ENCODE measurements at regions not wholly inside any gene's neighbourhood (a gene's known extent, or its start where the extent isn't known, plus 50 kb on each side); places are given as distances from the start of the nearest gene placed in this dataset.
"Not testable (repeated sequence)": the region's sequence is repeated elsewhere in the genome, so short reads cannot be mapped to it uniquely, and the experiment has no call there.

GRCh38 chr15:24326513-24326912 lies 349.1 kb upstream of the NPAP1 start:
- not testable (repeated sequence) for H3K36me3 ChIP-seq (ENCODE audit: control insufficient read depth in 2 of 2, insufficient read depth in 2 of 2, low read length in 1 of 2); H3K4me3 ChIP-seq (ENCODE audit: low read length in 2 of 2); DNase-seq (ENCODE audit: low read depth in 6 of 9, low spot score in 9 of 9); H3K27ac ChIP-seq (ENCODE audit: low read depth in 1 of 2, low read length in 1 of 2); H3K27me3 ChIP-seq (ENCODE audit: control insufficient read depth in 2 of 2, insufficient read depth in 1 of 2, low read length in 1 of 2); H3K4me1 ChIP-seq (ENCODE audit: control insufficient read depth in 2 of 2, insufficient read depth in 2 of 2, low read length in 2 of 2); H3K9me3 ChIP-seq (ENCODE audit: control insufficient read depth in 2 of 2, insufficient read depth in 1 of 2, low read length in 1 of 2)
- 93% methylated on average over 1 of the region's 1 CpG for WGBS

GRCh38 chr15:24331964-24332363 lies 343.6 kb upstream of the NPAP1 start:
- H3K36me3 ChIP-seq (ENCODE audit: control insufficient read depth in 2 of 2, insufficient read depth in 2 of 2, low read length in 1 of 2); H3K4me3 ChIP-seq (ENCODE audit: low read length in 2 of 2); H3K27ac ChIP-seq (ENCODE audit: low read depth in 1 of 2, low read length in 1 of 2); DNase-seq (ENCODE audit: low read depth in 6 of 9, low spot score in 9 of 9); H3K9me3 ChIP-seq (ENCODE audit: control insufficient read depth in 2 of 2, insufficient read depth in 1 of 2, low read length in 1 of 2); H3K27me3 ChIP-seq (ENCODE audit: control insufficient read depth in 2 of 2, insufficient read depth in 1 of 2, low read length in 1 of 2); H3K4me1 ChIP-seq (ENCODE audit: control insufficient read depth in 2 of 2, insufficient read depth in 2 of 2, low read length in 2 of 2): not testable (repeated sequence)
- WGBS = 84% methylated on average over 9 of the region's 9 CpGs

DNA sequence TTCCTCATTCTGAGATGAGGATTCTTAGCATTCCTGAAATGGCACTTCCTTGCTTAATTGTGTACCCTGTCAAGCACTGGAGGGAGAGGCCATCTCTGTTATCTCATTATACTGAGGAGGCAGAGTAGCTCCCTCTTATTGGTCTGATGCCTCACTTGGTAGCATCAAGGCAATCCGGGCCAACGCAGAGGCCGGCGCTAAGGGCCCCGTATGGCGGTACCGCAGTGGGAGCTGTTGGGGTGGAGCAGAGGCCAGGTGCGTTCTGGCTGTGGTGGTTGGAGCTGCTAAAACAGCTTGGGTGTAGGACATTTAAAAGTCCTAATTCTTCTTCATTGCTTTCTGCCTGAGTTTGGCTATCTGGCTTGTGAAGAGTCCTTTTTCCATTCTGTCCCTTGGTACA lies 333.7 kb upstream of the NPAP1 start:
- not testable (repeated sequence) for H3K27ac ChIP-seq (ENCODE audit: low read depth in 1 of 2, low read length in 1 of 2); H3K36me3 ChIP-seq (ENCODE audit: control insufficient read depth in 2 of 2, insufficient read depth in 2 of 2, low read length in 1 of 2); H3K4me3 ChIP-seq (ENCODE audit: low read length in 2 of 2); H3K4me1 ChIP-seq (ENCODE audit: control insufficient read depth in 2 of 2, insufficient read depth in 2 of 2, low read length in 2 of 2); DNase-seq (ENCODE audit: low read depth in 6 of 9, low spot score in 9 of 9); H3K9me3 ChIP-seq (ENCODE audit: control insufficient read depth in 2 of 2, insufficient read depth in 1 of 2, low read length in 1 of 2); H3K27me3 ChIP-seq (ENCODE audit: control insufficient read depth in 2 of 2, insufficient read depth in 1 of 2, low read length in 1 of 2)
- 96% methylated on average over 8 of the region's 8 CpGs for WGBS

GRCh38 chr15:24352777-24353176 lies 322.8 kb upstream of the NPAP1 start:
- H3K27ac ChIP-seq (ENCODE audit: low read depth in 1 of 2, low read length in 1 of 2); H3K36me3 ChIP-seq (ENCODE audit: control insufficient read depth in 2 of 2, insufficient read depth in 2 of 2, low read length in 1 of 2); H3K27me3 ChIP-seq (ENCODE audit: control insufficient read depth in 2 of 2, insufficient read depth in 1 of 2, low read length in 1 of 2); H3K9me3 ChIP-seq (ENCODE audit: control insufficient read depth in 2 of 2, insufficient read depth in 1 of 2, low read length in 1 of 2); H3K4me1 ChIP-seq (ENCODE audit: control insufficient read depth in 2 of 2, insufficient read depth in 2 of 2, low read length in 2 of 2); DNase-seq (ENCODE audit: low read depth in 6 of 9, low spot score in 9 of 9); H3K4me3 ChIP-seq (ENCODE audit: low read length in 2 of 2): not testable (repeated sequence)
- WGBS = 82% methylated on average over 6 of the region's 6 CpGs

DNA sequence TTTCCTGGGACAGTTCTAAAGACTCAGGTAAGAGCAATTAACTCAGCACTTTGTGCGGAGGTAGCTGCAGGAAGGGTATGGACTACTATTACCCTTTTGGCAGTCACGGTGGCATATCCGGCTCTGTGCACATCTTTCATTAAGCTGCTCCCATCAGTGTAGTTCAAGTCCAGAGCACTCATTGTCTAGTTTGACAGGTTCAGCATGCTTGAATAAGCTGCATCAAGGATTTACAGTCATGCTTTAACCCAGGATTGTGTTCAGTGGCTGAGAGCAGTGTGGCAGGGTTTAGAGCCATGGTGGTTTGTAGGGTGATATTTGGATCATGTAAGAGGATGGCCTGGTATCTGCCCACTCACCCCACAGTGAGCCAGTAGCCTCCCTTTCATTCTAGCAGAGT lies 294.5 kb upstream of the NPAP1 start:
- H3K4me1 ChIP-seq (ENCODE audit: control insufficient read depth in 2 of 2, insufficient read depth in 2 of 2, low read length in 2 of 2); H3K4me3 ChIP-seq (ENCODE audit: low read length in 2 of 2); H3K36me3 ChIP-seq (ENCODE audit: control insufficient read depth in 2 of 2, insufficient read depth in 2 of 2, low read length in 1 of 2); H3K9me3 ChIP-seq (ENCODE audit: control insufficient read depth in 2 of 2, insufficient read depth in 1 of 2, low read length in 1 of 2); DNase-seq (ENCODE audit: low read depth in 6 of 9, low spot score in 9 of 9); H3K27ac ChIP-seq (ENCODE audit: low read depth in 1 of 2, low read length in 1 of 2); H3K27me3 ChIP-seq (ENCODE audit: control insufficient read depth in 2 of 2, insufficient read depth in 1 of 2, low read length in 1 of 2): not testable (repeated sequence)
- WGBS = 98% methylated on average over 3 of the region's 3 CpGs

GRCh38 chr15:24385258-24385657 lies 290.3 kb upstream of the NPAP1 start:
- not testable (repeated sequence) for H3K27ac ChIP-seq (ENCODE audit: low read depth in 1 of 2, low read length in 1 of 2); H3K27me3 ChIP-seq (ENCODE audit: control insufficient read depth in 2 of 2, insufficient read depth in 1 of 2, low read length in 1 of 2); H3K4me3 ChIP-seq (ENCODE audit: low read length in 2 of 2); H3K4me1 ChIP-seq (ENCODE audit: control insufficient read depth in 2 of 2, insufficient read depth in 2 of 2, low read length in 2 of 2); H3K9me3 ChIP-seq (ENCODE audit: control insufficient read depth in 2 of 2, insufficient read depth in 1 of 2, low read length in 1 of 2); H3K36me3 ChIP-seq (ENCODE audit: control insufficient read depth in 2 of 2, insufficient read depth in 2 of 2, low read length in 1 of 2)
- DNase-seq (ENCODE audit: low read depth in 6 of 9, low spot score in 9 of 9) = peak in 1 of 9 donors; percentile 6
- WGBS = 63% methylated on average over 2 of the region's 2 CpGs

GRCh38 chr15:24394303-24394702 lies 281.3 kb upstream of the NPAP1 start:
- Histone ChIP-seq H3K4me1 (ENCODE audit: control insufficient read depth in 2 of 2, insufficient read depth in 2 of 2, low read length in 2 of 2) (no peaks in the 10 kb centered on the region), H3K27me3 (ENCODE audit: control insufficient read depth in 2 of 2, insufficient read depth in 1 of 2, low read length in 1 of 2) (no peaks in the 10 kb centered on the region), H3K4me3 (ENCODE audit: low read length in 2 of 2) (no peak overlapping the region), H3K9me3 (ENCODE audit: control insufficient read depth in 2 of 2, insufficient read depth in 1 of 2, low read length in 1 of 2) (no peaks in the 10 kb centered on the region), H3K27ac (ENCODE audit: low read depth in 1 of 2, low read length in 1 of 2) (no peak overlapping the region), H3K36me3 (ENCODE audit: control insufficient read depth in 2 of 2, insufficient read depth in 2 of 2, low read length in 1 of 2) (no peaks in the 10 kb centered on the region)
- no peak for DNase-seq (ENCODE audit: low read depth in 6 of 9, low spot score in 9 of 9)
- WGBS = 100% methylated on average over 1 of the region's 1 CpG

DNA sequence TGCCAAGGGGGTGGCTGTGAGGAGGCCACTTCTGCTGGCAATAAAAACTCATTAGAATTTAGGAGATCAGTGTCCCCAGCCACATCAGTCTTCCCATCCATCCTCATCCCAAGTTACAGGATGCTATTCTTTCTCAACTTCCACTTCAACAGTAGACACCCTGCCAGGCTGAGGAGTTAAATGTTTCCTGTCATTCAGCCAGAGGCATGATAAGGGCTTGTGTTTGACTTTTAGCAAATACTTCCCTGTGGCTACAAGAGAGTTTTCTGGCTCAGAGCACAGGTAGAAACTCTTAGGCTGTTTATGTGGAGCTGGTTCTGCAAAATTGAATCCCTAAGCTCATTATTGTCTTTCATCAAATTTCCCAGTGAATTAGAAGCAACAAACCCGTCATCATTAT lies 262.9 kb upstream of the NPAP1 start:
- not testable (repeated sequence) for H3K27me3 ChIP-seq (ENCODE audit: control insufficient read depth in 2 of 2, insufficient read depth in 1 of 2, low read length in 1 of 2); DNase-seq (ENCODE audit: low read depth in 6 of 9, low spot score in 9 of 9); H3K27ac ChIP-seq (ENCODE audit: low read depth in 1 of 2, low read length in 1 of 2); H3K9me3 ChIP-seq (ENCODE audit: control insufficient read depth in 2 of 2, insufficient read depth in 1 of 2, low read length in 1 of 2); H3K4me3 ChIP-seq (ENCODE audit: low read length in 2 of 2); H3K4me1 ChIP-seq (ENCODE audit: control insufficient read depth in 2 of 2, insufficient read depth in 2 of 2, low read length in 2 of 2); H3K36me3 ChIP-seq (ENCODE audit: control insufficient read depth in 2 of 2, insufficient read depth in 2 of 2, low read length in 1 of 2)
- 81% methylated on average over 1 of the region's 1 CpG for WGBS

DNA sequence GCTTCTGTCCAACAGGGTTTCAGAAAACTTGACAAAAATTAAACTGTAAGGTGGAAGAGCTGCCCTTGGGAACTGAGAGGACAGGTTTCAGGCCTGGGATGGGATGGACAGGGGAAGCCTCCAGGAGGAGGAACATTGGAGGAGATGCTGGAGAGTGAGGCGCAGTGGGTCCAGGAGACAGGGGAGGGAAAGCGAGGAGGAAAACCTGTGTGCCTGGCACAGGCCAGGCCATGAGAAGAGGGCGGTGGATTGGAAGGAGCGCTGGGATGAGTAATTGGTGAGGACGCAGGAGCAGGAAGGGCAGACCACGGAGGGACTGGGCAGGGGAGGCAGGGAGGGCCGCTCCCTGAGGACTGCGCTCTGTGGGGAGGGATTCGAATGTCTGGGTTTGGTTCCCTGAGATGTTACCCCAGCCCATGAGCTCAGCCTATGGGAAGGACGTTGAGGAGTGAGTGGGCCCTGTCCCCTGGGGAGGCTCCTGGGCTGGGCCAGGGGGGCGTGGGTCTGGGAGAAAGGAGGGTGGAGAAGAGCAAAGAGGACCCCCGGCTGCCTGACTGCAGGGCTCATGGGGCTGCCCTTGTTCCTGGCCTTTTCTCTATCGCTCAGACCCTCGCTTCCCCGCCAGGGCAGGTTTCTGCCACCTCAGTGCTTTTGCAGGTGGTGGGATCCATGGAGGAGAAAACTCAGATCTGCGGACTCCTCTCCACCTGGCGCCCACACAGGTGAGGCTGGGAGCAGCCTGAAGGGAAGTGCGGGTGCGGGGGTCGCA lies 249.1 kb upstream of the NPAP1 start:
- not testable (repeated sequence) for H3K4me1 ChIP-seq (ENCODE audit: control insufficient read depth in 2 of 2, insufficient read depth in 2 of 2, low read length in 2 of 2); H3K27me3 ChIP-seq (ENCODE audit: control insufficient read depth in 2 of 2, insufficient read depth in 1 of 2, low read length in 1 of 2); H3K27ac ChIP-seq (ENCODE audit: low read depth in 1 of 2, low read length in 1 of 2); H3K4me3 ChIP-seq (ENCODE audit: low read length in 2 of 2); H3K9me3 ChIP-seq (ENCODE audit: control insufficient read depth in 2 of 2, insufficient read depth in 1 of 2, low read length in 1 of 2); H3K36me3 ChIP-seq (ENCODE audit: control insufficient read depth in 2 of 2, insufficient read depth in 2 of 2, low read length in 1 of 2)
- 55% methylated on average over 20 of the region's 20 CpGs for WGBS
- DNase-seq (ENCODE audit: low read depth in 6 of 9, low spot score in 9 of 9) = peak in 2 of 9 donors; percentile 2 to 3

DNA sequence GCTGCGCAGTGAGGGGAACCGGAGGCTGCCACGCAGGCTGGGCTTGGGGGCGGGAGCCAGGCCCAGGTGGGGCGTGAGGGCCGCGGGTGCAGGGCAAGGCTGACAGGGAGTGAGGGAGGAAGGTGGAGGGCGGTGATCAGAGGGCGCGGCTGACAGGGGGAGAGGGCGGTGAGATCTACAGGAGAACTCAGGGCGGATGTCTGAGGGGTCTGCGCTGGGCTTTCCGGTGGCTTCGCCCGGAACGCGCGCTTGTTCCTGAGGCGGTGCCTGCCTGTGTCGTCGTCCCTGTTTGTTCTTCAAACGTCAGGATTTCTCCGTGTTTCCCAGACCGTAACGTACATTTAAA lies 248.5 kb upstream of the NPAP1 start:
- H3K4me3 ChIP-seq (ENCODE audit: low read length in 2 of 2); H3K27ac ChIP-seq (ENCODE audit: low read depth in 1 of 2, low read length in 1 of 2); H3K4me1 ChIP-seq (ENCODE audit: control insufficient read depth in 2 of 2, insufficient read depth in 2 of 2, low read length in 2 of 2); H3K9me3 ChIP-seq (ENCODE audit: control insufficient read depth in 2 of 2, insufficient read depth in 1 of 2, low read length in 1 of 2); H3K36me3 ChIP-seq (ENCODE audit: control insufficient read depth in 2 of 2, insufficient read depth in 2 of 2, low read length in 1 of 2); H3K27me3 ChIP-seq (ENCODE audit: control insufficient read depth in 2 of 2, insufficient read depth in 1 of 2, low read length in 1 of 2): not testable (repeated sequence)
- 26% methylated on average over 24 of the region's 26 CpGs for WGBS
- peak in 4 of 9 donors; percentile 2 to 7 (median 4) for DNase-seq (ENCODE audit: low read depth in 6 of 9, low spot score in 9 of 9)
